MM.1S (cell line): ENCODE measurements at regions not wholly inside any gene's neighbourhood (a gene's known extent, or its start where the extent isn't known, plus 50 kb on each side); places are given as distances from the start of the nearest gene placed in this dataset.

Experiments
- DNase-seq: peaks from one replicate; pipeline ENCODE4 v3.0.0-alpha.2; 2015
- H2AFZ ChIP-seq: fragments of 300-600 bp; sonication (generic); 2 replicates; pipeline ENCODE4 v1.6.0; 2016; ENCODE audit warnings: antibody characterized with exemption, low read length
- H3F3A ChIP-seq: fragments of 300-600 bp; sonication (generic); 2 replicates; pipeline ENCODE4 v1.6.1; 2016; ENCODE audit warnings: mild to moderate bottlenecking, antibody characterized with exemption, low read length, moderate library complexity, mixed read lengths; ENCODE audit not compliant: insufficient read depth
- H3K27ac ChIP-seq: fragments of 300-600 bp; sonication (generic); 2 replicates; pipeline ENCODE4 v1.5.1; 2016; ENCODE audit warnings: mild to moderate bottlenecking, low read length
- H3K27me3 ChIP-seq: fragments of 300-600 bp; sonication (generic); replicated peaks from 2 replicates; pipeline ENCODE4 v1.6.0; 2016; ENCODE audit warnings: low read length; ENCODE audit not compliant: insufficient read depth
- H3K36me3 ChIP-seq: fragments of 300-600 bp; sonication (generic); replicated peaks from 2 replicates; pipeline ENCODE4 v1.6.1; 2016; ENCODE audit warnings: mild to moderate bottlenecking, low read length, mixed read lengths; ENCODE audit not compliant: insufficient read depth
- H3K4me1 ChIP-seq: fragments of 300-600 bp; sonication (generic); 2 replicates; pipeline ENCODE4 v1.6.1; 2016; ENCODE audit warnings: low read length, mixed read lengths
- H3K4me2 ChIP-seq: fragments of 300-600 bp; sonication (generic); 2 replicates; pipeline ENCODE4 v1.6.0; 2016; ENCODE audit warnings: low read depth, low read length
- H3K4me3 ChIP-seq: fragments of 300-600 bp; sonication (generic); 2 replicates; pipeline ENCODE4 v1.5.1; 2016; ENCODE audit warnings: low read length, mixed read lengths
- H3K79me2 ChIP-seq: fragments of 300-600 bp; sonication (generic); 2 replicates; pipeline ENCODE4 v1.6.1; 2016; ENCODE audit warnings: mixed run types, low read length, mixed read lengths
- H3K9ac ChIP-seq: fragments of 300-600 bp; sonication (generic); 2 replicates; pipeline ENCODE4 v1.6.1; 2016; ENCODE audit warnings: low read length, mixed read lengths
- H3K9me2 ChIP-seq: fragments of 300-600 bp; sonication (generic); replicated peaks from 2 replicates; pipeline ENCODE4 v1.6.1; 2016; ENCODE audit warnings: mild to moderate bottlenecking, low read length, mixed read lengths; ENCODE audit not compliant: insufficient read depth
- H3K9me3 ChIP-seq: fragments of 300-600 bp; sonication (generic); replicated peaks from 2 replicates; pipeline ENCODE4 v1.6.1; 2016; ENCODE audit warnings: mild to moderate bottlenecking, low read length, mixed read lengths; ENCODE audit not compliant: insufficient read depth
- H4K20me1 ChIP-seq: fragments of 300-600 bp; sonication (generic); 2 replicates; pipeline ENCODE4 v1.6.1; 2016; ENCODE audit warnings: mild to moderate bottlenecking, low read length, moderate library complexity, mixed read lengths; ENCODE audit not compliant: insufficient read depth
- CTCF ChIP-seq: fragments of 300-600 bp; sonication (generic); IDR thresholded peaks from 2 replicates; pipeline ENCODE4 v1.5.1; 2016; ENCODE audit warnings: antibody characterized with exemption, low read length, mixed read lengths
- EZH2 ChIP-seq: fragments of 300-600 bp; sonication (generic); optimal IDR thresholded peaks from 2 replicates; pipeline ENCODE3; 2017; ENCODE audit warnings: low read depth, mild to moderate bottlenecking, antibody characterized with exemption, low read length, mixed read lengths
- EZH2phosphoT487 ChIP-seq: fragments of 300-600 bp; sonication (generic); IDR thresholded peaks from 2 replicates; pipeline ENCODE4 v1.6.1; 2018; ENCODE audit warnings: antibody characterized with exemption, low read length

- TF ChIP-seq EZH2 (no peak), EZH2phosphoT487 (no peak), CTCF (no peak)
Observed at GRCh38 chr11:106202935-106203620, 125.6 kb downstream of the AASDHPPT start.

GRCh38 chr11:106208760-106209159 is 131.3 kb downstream of the AASDHPPT start:
- TF ChIP-seq EZH2 (no peak), CTCF (no peak), EZH2phosphoT487 (no peak)
- no peak overlapping the region for H3K4me2 ChIP-seq
- no peak overlapping the region for H3K9ac ChIP-seq
- H3K4me3 ChIP-seq, result no peak overlapping the region
- no peak for DNase-seq
- no peaks in the 10 kb centered on the region for H3K9me2 ChIP-seq
- H3K27ac ChIP-seq, result no peak overlapping the region
- no peaks in the 10 kb centered on the region for H3K4me1 ChIP-seq
- H4K20me1 ChIP-seq, result no peaks in the 10 kb centered on the region
- H3K79me2 ChIP-seq, result no peaks in the 10 kb centered on the region
- no peak overlapping the region for H2AFZ ChIP-seq
- H3K9me3 ChIP-seq, result no peaks in the 10 kb centered on the region
- H3K27me3 ChIP-seq, result no peaks in the 10 kb centered on the region
- H3K36me3 ChIP-seq, result no peaks in the 10 kb centered on the region
- no peaks in the 10 kb centered on the region for H3F3A ChIP-seq

More at GRCh38 chr11:106202935-106203620, 125.6 kb downstream of the AASDHPPT start:
- H3K9me2 ChIP-seq, result no peaks in the 10 kb centered on the region
- H3K27ac ChIP-seq, result no peak overlapping the region
- H3K4me1 ChIP-seq, result no peaks in the 10 kb centered on the region
- no peaks in the 10 kb centered on the region for H3K36me3 ChIP-seq
- no peaks in the 10 kb centered on the region for H3K9me3 ChIP-seq
- no peaks in the 10 kb centered on the region for H4K20me1 ChIP-seq
- H3K4me2 ChIP-seq, result no peak overlapping the region
- no peak overlapping the region for H3K9ac ChIP-seq
- DNase-seq, result no peak
- H3K79me2 ChIP-seq, result no peaks in the 10 kb centered on the region
- H2AFZ ChIP-seq, result no peak overlapping the region
- no peaks in the 10 kb centered on the region for H3F3A ChIP-seq
- no peaks in the 10 kb centered on the region for H3K27me3 ChIP-seq
- H3K4me3 ChIP-seq, result no peak overlapping the region

GRCh38 chr11:106212081-106212480 is 134.6 kb downstream of the AASDHPPT start:
- H2AFZ ChIP-seq, result no peak overlapping the region
- TF ChIP-seq EZH2phosphoT487 (no peak), EZH2 (no peak), CTCF (no peak)
- H3K4me2 ChIP-seq, result no peak overlapping the region
- no peaks in the 10 kb centered on the region for H3K79me2 ChIP-seq
- no peak overlapping the region for H3K4me3 ChIP-seq
- no peaks in the 10 kb centered on the region for H3K36me3 ChIP-seq
- H3F3A ChIP-seq, result no peaks in the 10 kb centered on the region
- no peak overlapping the region for H3K9ac ChIP-seq
- no peak for DNase-seq
- no peaks in the 10 kb centered on the region for H3K4me1 ChIP-seq
- H4K20me1 ChIP-seq, result no peaks in the 10 kb centered on the region
- no peaks in the 10 kb centered on the region for H3K27me3 ChIP-seq
- H3K9me3 ChIP-seq, result no peaks in the 10 kb centered on the region
- no peak overlapping the region for H3K27ac ChIP-seq
- H3K9me2 ChIP-seq, result no peaks in the 10 kb centered on the region
